ENCODE measurements at regions not wholly inside any gene's neighbourhood (a gene's known extent, or its start where the extent isn't known, plus 50 kb on each side); places are given as distances from the start of the nearest gene placed in this dataset.

GRCh38 chr7:47007471-47007870, 574.4 kb downstream of the TNS3 start:
- Histone ChIP-seq H3K79me2 (ENCODE audit: control insufficient read depth, insufficient read depth, low read length, poor library complexity) (no peaks in the 10 kb centered on the region), H2BK5ac (ENCODE audit: low read depth, low read length, poor library complexity) (no peak overlapping the region), H2BK120ac (ENCODE audit: insufficient read depth, low read length, poor library complexity) (no peak overlapping the region), H3K23ac (ENCODE audit: low read length) (no peak overlapping the region), H3K4me2 (ENCODE audit: low read length) (no peak overlapping the region), H3K4me3 (ENCODE audit: low read depth, low read length) (no peak overlapping the region), H3K36me3 (ENCODE audit: control insufficient read depth in 1 of 2, insufficient read depth in 2 of 2, low read length in 2 of 2) (no peaks in the 10 kb centered on the region), H4K91ac (ENCODE audit: low read depth, low read length) (no peak overlapping the region), H3K27ac (ENCODE audit: low read depth, low read length) (no peak overlapping the region), H3K27me3 (ENCODE audit: insufficient read depth, low read length) (no peaks in the 10 kb centered on the region), H3K4ac (ENCODE audit: low read depth, low read length) (no peak overlapping the region), H2AFZ (ENCODE audit: insufficient read depth, low read length, poor library complexity) (no peak overlapping the region), H4K8ac (ENCODE audit: low read depth, low read length) (no peak overlapping the region), H2BK12ac (ENCODE audit: low read length) (no peak overlapping the region), H3K14ac (ENCODE audit: low read length) (no peak overlapping the region), H2AK5ac (ENCODE audit: low read length) (no peak overlapping the region), H3K79me1 (ENCODE audit: low read length) (no peaks in the 10 kb centered on the region), H4K12ac (ENCODE audit: low read depth, low read length) (no peak overlapping the region), H3K9ac (ENCODE audit: low read length) (no peak overlapping the region), H3K18ac (ENCODE audit: low read length) (no peak overlapping the region), H3K4me1 (ENCODE audit: control insufficient read depth in 1 of 2, insufficient read depth in 2 of 2, low read length in 2 of 2) (no peaks in the 10 kb centered on the region), H3K9me3 (ENCODE audit: insufficient read depth, low read depth, low read length) (no peaks in the 10 kb centered on the region)
- WGBS (ENCODE audit: extremely low coverage, insufficient coverage, insufficient read length), result no CpG with 5 or more reads among the region's 5 CpGs
- no peak for DNase-seq

- Histone ChIP-seq H4K91ac (ENCODE audit: low read depth, low read length) (no peak overlapping the region), H3K79me1 (ENCODE audit: low read length) (no peaks in the 10 kb centered on the region), H3K9me3 (ENCODE audit: insufficient read depth, low read depth, low read length) (no peaks in the 10 kb centered on the region), H3K23ac (ENCODE audit: low read length) (no peak overlapping the region), H4K12ac (ENCODE audit: low read depth, low read length) (no peak overlapping the region), H2AFZ (ENCODE audit: insufficient read depth, low read length, poor library complexity) (no peak overlapping the region), H3K27me3 (ENCODE audit: insufficient read depth, low read length) (no peaks in the 10 kb centered on the region), H3K27ac (ENCODE audit: low read depth, low read length) (no peak overlapping the region), H3K14ac (ENCODE audit: low read length) (no peak overlapping the region), H2BK12ac (ENCODE audit: low read length) (no peak overlapping the region), H3K36me3 (ENCODE audit: control insufficient read depth in 1 of 2, insufficient read depth in 2 of 2, low read length in 2 of 2) (no peaks in the 10 kb centered on the region), H2BK5ac (ENCODE audit: low read depth, low read length, poor library complexity) (no peak overlapping the region), H3K4me1 (ENCODE audit: control insufficient read depth in 1 of 2, insufficient read depth in 2 of 2, low read length in 2 of 2) (no peaks in the 10 kb centered on the region), H3K4ac (ENCODE audit: low read depth, low read length) (no peak overlapping the region), H3K9ac (ENCODE audit: low read length) (no peak overlapping the region), H4K8ac (ENCODE audit: low read depth, low read length) (no peak overlapping the region), H3K79me2 (ENCODE audit: control insufficient read depth, insufficient read depth, low read length, poor library complexity) (no peaks in the 10 kb centered on the region), H3K18ac (ENCODE audit: low read length) (no peak overlapping the region), H3K4me2 (ENCODE audit: low read length) (no peak overlapping the region), H3K4me3 (ENCODE audit: low read depth, low read length) (no peak overlapping the region), H2BK120ac (ENCODE audit: insufficient read depth, low read length, poor library complexity) (no peak overlapping the region), H2AK5ac (ENCODE audit: low read length) (no peak overlapping the region)
- no peak for DNase-seq
- WGBS (ENCODE audit: extremely low coverage, insufficient coverage, insufficient read length), result no CpG with 5 or more reads among the region's 1 CpG
Measured at GRCh38 chr7:47000561-47000960, 581.4 kb downstream of the TNS3 start.

GRCh38 chr7:46999866-47000265, 582.0 kb downstream of the TNS3 start:
- Histone ChIP-seq H3K14ac (ENCODE audit: low read length) (no peak overlapping the region), H4K91ac (ENCODE audit: low read depth, low read length) (no peak overlapping the region)
- no peak for DNase-seq

GRCh38 chr7:46996972-46997371, 584.9 kb downstream of the TNS3 start:
- Histone ChIP-seq H4K12ac (ENCODE audit: low read depth, low read length) (no peak overlapping the region), H3K4me3 (ENCODE audit: low read depth, low read length) (no peak overlapping the region), H3K18ac (ENCODE audit: low read length) (no peak overlapping the region), H4K91ac (ENCODE audit: low read depth, low read length) (no peak overlapping the region), H3K36me3 (ENCODE audit: control insufficient read depth in 1 of 2, insufficient read depth in 2 of 2, low read length in 2 of 2) (no peaks in the 10 kb centered on the region), H3K27me3 (ENCODE audit: insufficient read depth, low read length) (no peaks in the 10 kb centered on the region), H2BK120ac (ENCODE audit: insufficient read depth, low read length, poor library complexity) (no peak overlapping the region), H3K4me1 (ENCODE audit: control insufficient read depth in 1 of 2, insufficient read depth in 2 of 2, low read length in 2 of 2) (no peaks in the 10 kb centered on the region), H3K23ac (ENCODE audit: low read length) (no peak overlapping the region), H3K14ac (ENCODE audit: low read length) (no peak overlapping the region), H3K4ac (ENCODE audit: low read depth, low read length) (no peak overlapping the region), H4K8ac (ENCODE audit: low read depth, low read length) (no peak overlapping the region), H2AFZ (ENCODE audit: insufficient read depth, low read length, poor library complexity) (no peak overlapping the region), H3K79me2 (ENCODE audit: control insufficient read depth, insufficient read depth, low read length, poor library complexity) (no peaks in the 10 kb centered on the region), H3K9me3 (ENCODE audit: insufficient read depth, low read depth, low read length) (no peaks in the 10 kb centered on the region), H2BK12ac (ENCODE audit: low read length) (no peak overlapping the region), H3K4me2 (ENCODE audit: low read length) (no peak overlapping the region), H2BK5ac (ENCODE audit: low read depth, low read length, poor library complexity) (no peak overlapping the region), H3K9ac (ENCODE audit: low read length) (no peak overlapping the region), H3K27ac (ENCODE audit: low read depth, low read length) (no peak overlapping the region), H2AK5ac (ENCODE audit: low read length) (no peak overlapping the region), H3K79me1 (ENCODE audit: low read length) (no peaks in the 10 kb centered on the region)
- DNase-seq, result no peak
- WGBS (ENCODE audit: extremely low coverage, insufficient coverage, insufficient read length), result no CpG with 5 or more reads among the region's 3 CpGs

More at GRCh38 chr7:46999866-47000265, 582.0 kb downstream of the TNS3 start:
- Histone ChIP-seq H4K8ac (ENCODE audit: low read depth, low read length) (no peak overlapping the region), H4K12ac (ENCODE audit: low read depth, low read length) (no peak overlapping the region), H3K27me3 (ENCODE audit: insufficient read depth, low read length) (no peaks in the 10 kb centered on the region), H3K79me2 (ENCODE audit: control insufficient read depth, insufficient read depth, low read length, poor library complexity) (no peaks in the 10 kb centered on the region), H3K4ac (ENCODE audit: low read depth, low read length) (no peak overlapping the region), H2BK120ac (ENCODE audit: insufficient read depth, low read length, poor library complexity) (no peak overlapping the region), H3K4me3 (ENCODE audit: low read depth, low read length) (no peak overlapping the region), H3K27ac (ENCODE audit: low read depth, low read length) (no peak overlapping the region), H3K4me1 (ENCODE audit: control insufficient read depth in 1 of 2, insufficient read depth in 2 of 2, low read length in 2 of 2) (no peaks in the 10 kb centered on the region), H3K23ac (ENCODE audit: low read length) (no peak overlapping the region), H3K36me3 (ENCODE audit: control insufficient read depth in 1 of 2, insufficient read depth in 2 of 2, low read length in 2 of 2) (no peaks in the 10 kb centered on the region), H3K18ac (ENCODE audit: low read length) (no peak overlapping the region), H2BK5ac (ENCODE audit: low read depth, low read length, poor library complexity) (no peak overlapping the region), H2BK12ac (ENCODE audit: low read length) (no peak overlapping the region), H3K9me3 (ENCODE audit: insufficient read depth, low read depth, low read length) (no peaks in the 10 kb centered on the region), H2AFZ (ENCODE audit: insufficient read depth, low read length, poor library complexity) (no peak overlapping the region), H3K4me2 (ENCODE audit: low read length) (no peak overlapping the region), H2AK5ac (ENCODE audit: low read length) (no peak overlapping the region), H3K9ac (ENCODE audit: low read length) (no peak overlapping the region), H3K79me1 (ENCODE audit: low read length) (no peaks in the 10 kb centered on the region)
